Naive thymus-derived CD8-positive, alpha-beta T cell (primary cell): ENCODE measurements at regions not wholly inside any gene's neighbourhood (a gene's known extent, or its start where the extent isn't known, plus 50 kb on each side); places are given as distances from the start of the nearest gene placed in this dataset.
A peak's percentile ranks its signal among the peaks of the same experiment; 100 is the strongest.
"Not testable (repeated sequence)": the region's sequence is repeated elsewhere in the genome, so short reads cannot be mapped to it uniquely, and the experiment has no call there.

Experiments
- ATAC-seq, 2 donors: fragments of 150-1000 bp; cut with Tn5 transposase in 1 of 2; sonication (Bioruptor Pico), chemical (Tn5 transposase) in 1 of 2; 1 replicate in 1 of 2; 2 replicates in 1 of 2; pipeline ENCODE4 v1.10.0; 2021; ENCODE audit warnings: mild to moderate bottlenecking in 2 of 2, moderate library complexity in 2 of 2
- POLR2A ChIA-PET: fragments of 350-600 bp; sonication (Branson Sonifier 250); formaldehyde crosslinking; loops from one replicate; lab custom pipeline; 2021; ENCODE audit warnings: antibody characterized with exemption; lab: Charles Lee
- DNase-seq, 10 donors: peaks; one replicate each; pipeline versions ENCODE4 v3.0.0 to v3.0.0-alpha.2; 2020 to 2022
- H3K27ac Mint-ChIP-seq, 10 donors: one replicate each; pipeline ENCODE4 v1.8.0; 2020 to 2022; ENCODE audit warnings: mild to moderate bottlenecking in 10 of 10, mixed read lengths in 10 of 10, moderate library complexity in 4 of 10, inconsistent platforms in 1 of 10
- H3K27me3 Mint-ChIP-seq, 5 donors: one replicate each; pipeline ENCODE4 v1.8.0; 2021 to 2022; ENCODE audit warnings: mixed read lengths in 5 of 5
- H3K36me3 Mint-ChIP-seq, 3 donors: one replicate each; pipeline ENCODE4 v1.8.0; 2020 to 2022; ENCODE audit warnings: mixed read lengths in 3 of 3, mild to moderate bottlenecking in 2 of 3, inconsistent platforms in 1 of 3
- H3K4me1 Mint-ChIP-seq, 4 donors: one replicate each; pipeline ENCODE4 v1.8.0; 2021 to 2022; ENCODE audit warnings: mixed read lengths in 4 of 4
- H3K4me3 Mint-ChIP-seq, 10 donors: one replicate each; pipeline ENCODE4 v1.8.0; 2020 to 2022; ENCODE audit warnings: mild to moderate bottlenecking in 10 of 10, mixed read lengths in 10 of 10, moderate library complexity in 6 of 10, inconsistent platforms in 1 of 10
- H3K9me3 Mint-ChIP-seq, 9 donors: one replicate each; pipeline ENCODE4 v1.8.0; 2020 to 2022; ENCODE audit warnings: mixed read lengths in 9 of 9, mild to moderate bottlenecking in 3 of 9, inconsistent platforms in 1 of 9, moderate library complexity in 1 of 9

- Mint-ChIP-seq H3K27ac (peak overlapping the region in 1 of 10 donors; percentile 42), H3K4me1 (no peaks in the 10 kb centered on the region), H3K27me3 (peaks cover 0 to 9% (median 0%) of the 10 kb centered on the region in 5 donors)
Measured at GRCh38 chr4:177791188-177791587, 349.0 kb upstream of the AGA start.

GRCh38 chr4:177796841-177797240 is 354.6 kb upstream of the AGA start:
- H3K27me3 Mint-ChIP-seq = peaks cover 0 to 3% (median 1%) of the 10 kb centered on the region in 5 donors
- H3K4me3 Mint-ChIP-seq = no peak overlapping the region
- POLR2A ChIA-PET = no interaction called here
- no peak for DNase-seq
- no peaks in the 10 kb centered on the region for H3K4me1 Mint-ChIP-seq
- H3K27ac Mint-ChIP-seq = no peak overlapping the region
- peaks cover 0 to 4% (median 0%) of the 10 kb centered on the region in 9 donors for H3K9me3 Mint-ChIP-seq
- no peaks in the 10 kb centered on the region for H3K36me3 Mint-ChIP-seq
- ATAC-seq = no peak

More at GRCh38 chr4:177791188-177791587, 349.0 kb upstream of the AGA start:
- Mint-ChIP-seq H3K9me3 (peaks cover 0 to 7% (median 0%) of the 10 kb centered on the region in 9 donors), H3K36me3 (no peaks in the 10 kb centered on the region), H3K4me3 (no peak overlapping the region)
- no peak for DNase-seq
- POLR2A ChIA-PET = no interaction called here
- no peak for ATAC-seq

- no peak overlapping the region for H3K4me3 Mint-ChIP-seq
- POLR2A ChIA-PET = no interaction called here
- ATAC-seq (no peak), DNase-seq (no peak)
- H3K27me3 Mint-ChIP-seq = peaks cover 0 to 3% (median 0%) of the 10 kb centered on the region in 5 donors
- H3K27ac Mint-ChIP-seq = no peak overlapping the region
- H3K36me3 Mint-ChIP-seq = no peaks in the 10 kb centered on the region
- H3K9me3 Mint-ChIP-seq = peaks cover 0 to 3% (median 0%) of the 10 kb centered on the region in 9 donors
- H3K4me1 Mint-ChIP-seq = no peaks in the 10 kb centered on the region
Measured at GRCh38 chr4:177798161-177798560, 355.9 kb upstream of the AGA start.

GRCh38 chr4:177802162-177802561 is 359.9 kb upstream of the AGA start:
- Mint-ChIP-seq H3K9me3 (no peaks in the 10 kb centered on the region), H3K27me3 (peaks cover 0 to 3% (median 0%) of the 10 kb centered on the region in 5 donors), H3K4me1 (no peaks in the 10 kb centered on the region), H3K27ac (no peak overlapping the region), H3K36me3 (no peaks in the 10 kb centered on the region), H3K4me3 (no peak overlapping the region)
- ATAC-seq (no peak), DNase-seq (no peak)
- POLR2A ChIA-PET = no interaction called here

- no peak overlapping the region for H3K4me3 Mint-ChIP-seq
- H3K9me3 Mint-ChIP-seq = no peaks in the 10 kb centered on the region
- H3K27me3 Mint-ChIP-seq = peaks cover 0 to 3% (median 0%) of the 10 kb centered on the region in 5 donors
- no peaks in the 10 kb centered on the region for H3K4me1 Mint-ChIP-seq
- no peak for ATAC-seq
- DNase-seq = no peak
- no peaks in the 10 kb centered on the region for H3K36me3 Mint-ChIP-seq
- no peak overlapping the region for H3K27ac Mint-ChIP-seq
- POLR2A ChIA-PET = no interaction called here
Measured at GRCh38 chr4:177802661-177803060, 360.4 kb upstream of the AGA start.

GRCh38 chr4:177803151-177803550 is 360.9 kb upstream of the AGA start:
- no peaks in the 10 kb centered on the region for H3K36me3 Mint-ChIP-seq
- H3K4me3 Mint-ChIP-seq = no peak overlapping the region
- POLR2A ChIA-PET = no interaction called here
- ATAC-seq (no peak), DNase-seq (no peak)
- no peaks in the 10 kb centered on the region for H3K9me3 Mint-ChIP-seq
- H3K4me1 Mint-ChIP-seq = no peaks in the 10 kb centered on the region
- no peak overlapping the region for H3K27ac Mint-ChIP-seq
- H3K27me3 Mint-ChIP-seq = peaks cover 0 to 3% (median 0%) of the 10 kb centered on the region in 5 donors

GRCh38 chr4:177809791-177810190 is 367.6 kb upstream of the AGA start:
- H3K9me3 Mint-ChIP-seq = peaks cover 0 to 3% (median 0%) of the 10 kb centered on the region in 9 donors
- H3K27ac Mint-ChIP-seq = no peak overlapping the region
- H3K4me1 Mint-ChIP-seq = no peaks in the 10 kb centered on the region
- no peaks in the 10 kb centered on the region for H3K27me3 Mint-ChIP-seq
- DNase-seq = no peak
- POLR2A ChIA-PET = no interaction called here
- ATAC-seq = no peak
- H3K4me3 Mint-ChIP-seq = no peak overlapping the region
- no peaks in the 10 kb centered on the region for H3K36me3 Mint-ChIP-seq

GRCh38 chr4:177810220-177810619 is 368.0 kb upstream of the AGA start:
- POLR2A ChIA-PET = no interaction called here
- H3K4me3 Mint-ChIP-seq = no peak overlapping the region
- H3K36me3 Mint-ChIP-seq = no peaks in the 10 kb centered on the region
- ATAC-seq (no peak), DNase-seq (no peak)
- no peaks in the 10 kb centered on the region for H3K27me3 Mint-ChIP-seq
- no peak overlapping the region for H3K27ac Mint-ChIP-seq
- H3K4me1 Mint-ChIP-seq = no peaks in the 10 kb centered on the region
- H3K9me3 Mint-ChIP-seq = peaks cover 0 to 3% (median 0%) of the 10 kb centered on the region in 9 donors

GRCh38 chr4:177818392-177818791 is 376.2 kb upstream of the AGA start:
- H3K9me3 Mint-ChIP-seq, H3K27me3 Mint-ChIP-seq, ATAC-seq, H3K27ac Mint-ChIP-seq, DNase-seq, H3K4me3 Mint-ChIP-seq, H3K36me3 Mint-ChIP-seq, POLR2A ChIA-PET, H3K4me1 Mint-ChIP-seq: not testable (repeated sequence)

- Mint-ChIP-seq H3K27me3 (peaks cover 0 to 10% (median 0%) of the 10 kb centered on the region in 5 donors), H3K9me3 (peaks cover 0 to 17% (median 6%) of the 10 kb centered on the region in 9 donors), H3K4me3 (no peak overlapping the region), H3K27ac (no peak overlapping the region), H3K36me3 (peaks cover 0 to 10% (median 0%) of the 10 kb centered on the region in 3 donors), H3K4me1 (no peaks in the 10 kb centered on the region)
- DNase-seq (no peak), ATAC-seq (no peak)
- POLR2A ChIA-PET = no interaction called here
Measured at GRCh38 chr4:177826973-177827372, 384.7 kb upstream of the AGA start.

- Mint-ChIP-seq H3K36me3 (no peaks in the 10 kb centered on the region), H3K4me1 (no peaks in the 10 kb centered on the region), H3K4me3 (no peak overlapping the region), H3K27ac (no peak overlapping the region), H3K27me3 (peaks cover 0 to 1% (median 0%) of the 10 kb centered on the region in 5 donors), H3K9me3 (peaks cover 0 to 6% (median 0%) of the 10 kb centered on the region in 9 donors)
- no peak for ATAC-seq
- POLR2A ChIA-PET = no interaction called here
- no peak for DNase-seq
Measured at GRCh38 chr4:177841258-177841657, 399.0 kb upstream of the AGA start.

- ATAC-seq = no peak
- POLR2A ChIA-PET = no interaction called here
- H3K27me3 Mint-ChIP-seq = peaks cover 0 to 2% (median 0%) of the 10 kb centered on the region in 5 donors
- H3K36me3 Mint-ChIP-seq = no peaks in the 10 kb centered on the region
- DNase-seq = no peak
- H3K4me3 Mint-ChIP-seq = no peak overlapping the region
- H3K9me3 Mint-ChIP-seq = peaks cover 0 to 8% (median 4%) of the 10 kb centered on the region in 9 donors
- no peaks in the 10 kb centered on the region for H3K4me1 Mint-ChIP-seq
- no peak overlapping the region for H3K27ac Mint-ChIP-seq
Measured at GRCh38 chr4:177853229-177853628, 411.0 kb upstream of the AGA start.

GRCh38 chr4:177855507-177856197 is 413.4 kb upstream of the AGA start:
- no peak for ATAC-seq
- no peaks in the 10 kb centered on the region for H3K36me3 Mint-ChIP-seq
- H3K4me1 Mint-ChIP-seq = no peaks in the 10 kb centered on the region
- peaks cover 0 to 5% (median 0%) of the 10 kb centered on the region in 9 donors for H3K9me3 Mint-ChIP-seq
- no peak for DNase-seq
- peak overlapping the region in 1 of 10 donors; percentile 53 for H3K27ac Mint-ChIP-seq
- H3K4me3 Mint-ChIP-seq = no peak overlapping the region
- H3K27me3 Mint-ChIP-seq = peaks cover 0 to 2% (median 0%) of the 10 kb centered on the region in 5 donors
- POLR2A ChIA-PET = no interaction called here

GRCh38 chr4:177860171-177860570 is 417.9 kb upstream of the AGA start:
- no peak overlapping the region for H3K27ac Mint-ChIP-seq
- POLR2A ChIA-PET = no interaction called here
- ATAC-seq = no peak

More at GRCh38 chr4:177860171-177860570, 417.9 kb upstream of the AGA start:
- peaks cover 0 to 4% (median 0%) of the 10 kb centered on the region in 9 donors for H3K9me3 Mint-ChIP-seq
- H3K4me3 Mint-ChIP-seq = no peak overlapping the region
- DNase-seq = no peak
- H3K4me1 Mint-ChIP-seq = no peaks in the 10 kb centered on the region
- H3K27me3 Mint-ChIP-seq = peaks cover 0 to 1% (median 0%) of the 10 kb centered on the region in 5 donors
- no peaks in the 10 kb centered on the region for H3K36me3 Mint-ChIP-seq
